ENCODE measurements at regions not wholly inside any gene's neighbourhood (a gene's known extent, or its start where the extent isn't known, plus 50 kb on each side); places are given as distances from the start of the nearest gene placed in this dataset.
"Not testable (repeated sequence)": the region's sequence is repeated elsewhere in the genome, so short reads cannot be mapped to it uniquely, and the experiment has no call there.

GRCh38 chr12:112616469-112617152 lies 174.9 kb upstream of the RPH3A start:
- DNase-seq, result no peak

DNA sequence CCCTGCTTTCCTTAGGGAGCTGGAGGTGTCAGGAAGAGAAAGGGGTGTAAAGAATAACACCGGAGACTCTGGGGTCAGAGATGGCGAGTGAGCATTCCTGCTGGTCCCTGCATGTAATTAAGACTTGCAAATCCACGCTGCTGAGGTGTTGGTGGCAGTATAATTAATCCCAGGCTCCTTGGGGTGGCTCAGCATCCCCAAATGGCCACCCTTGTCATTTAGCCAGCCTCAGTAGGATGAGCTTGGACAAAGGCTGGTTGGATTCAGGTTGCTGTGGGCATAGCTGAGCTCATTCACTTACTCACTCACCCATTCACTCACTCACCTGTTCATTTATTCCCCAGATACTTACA lies 174.4 kb upstream of the RPH3A start:
- no peak for DNase-seq

- no peak for DNase-seq
Observed at GRCh38 chr12:112627851-112628250, 163.7 kb upstream of the RPH3A start.

- not testable (repeated sequence) for DNase-seq
Observed at GRCh38 chr12:112631974-112632373, 159.6 kb upstream of the RPH3A start.

- no peak for DNase-seq
Observed at GRCh38 chr12:112635036-112635435, 156.5 kb upstream of the RPH3A start.

DNA sequence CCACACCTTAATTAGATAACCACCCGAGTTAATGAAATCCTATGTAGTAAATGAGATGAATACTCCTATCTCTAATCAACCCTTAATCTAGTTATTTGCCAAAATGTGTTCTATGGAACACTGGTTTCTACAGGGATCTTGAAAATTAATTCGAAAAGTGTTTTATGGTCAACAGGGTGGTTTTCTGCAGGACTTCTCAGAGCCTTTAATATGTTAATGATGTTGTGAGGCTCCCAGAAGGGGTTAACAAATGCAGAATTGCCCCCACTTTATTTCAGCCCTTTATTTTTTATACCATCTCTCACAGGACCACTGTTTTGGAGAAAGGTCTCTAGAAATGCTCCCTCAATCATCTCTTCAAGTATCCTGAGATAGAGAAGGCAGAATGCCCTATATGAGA lies 153.1 kb upstream of the RPH3A start:
- DNase-seq, result no peak

DNA sequence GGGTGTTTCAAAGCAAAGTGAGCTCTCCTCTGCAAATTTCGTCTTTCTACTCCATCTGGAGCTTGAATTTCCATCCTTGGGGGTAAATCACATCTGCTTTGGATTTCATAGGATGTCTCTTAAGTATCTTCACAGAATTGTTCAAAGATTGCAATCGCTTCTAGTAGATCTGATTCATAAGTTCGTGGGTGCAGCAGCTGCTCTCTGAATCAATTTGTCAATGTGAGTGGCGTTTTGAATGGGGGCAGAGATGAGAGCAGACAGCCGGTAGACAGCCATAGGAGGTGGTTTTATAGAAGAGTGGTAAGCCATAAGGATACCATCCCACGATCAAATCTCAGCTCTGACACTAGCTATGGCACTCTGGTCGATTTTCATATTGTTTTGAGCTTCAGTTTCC lies 146.0 kb upstream of the RPH3A start:
- DNase-seq, result no peak

- no peak for DNase-seq
Observed at GRCh38 chr12:112656141-112656540, 135.4 kb upstream of the RPH3A start.

DNA sequence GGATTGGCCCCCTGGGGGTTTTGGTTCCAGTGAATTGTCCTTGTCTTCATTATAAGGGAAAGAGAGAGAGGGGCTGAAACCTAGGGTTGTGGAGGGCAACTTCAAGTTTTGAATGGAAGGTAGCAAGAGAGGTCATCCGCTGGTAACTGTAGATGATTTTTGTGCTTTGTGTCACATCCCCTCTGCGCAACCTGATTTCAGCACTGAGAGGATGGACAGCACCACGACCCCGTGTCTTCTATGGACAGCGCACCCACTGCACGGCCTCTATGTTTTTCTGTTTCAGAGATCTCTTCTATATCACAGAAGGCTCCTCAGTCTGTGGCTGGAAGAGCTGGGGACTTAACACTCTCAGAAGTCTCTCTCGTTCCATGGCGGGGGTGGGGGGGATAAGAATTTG lies 127.0 kb upstream of the RPH3A start:
- DNase-seq, result no peak

- DNase-seq, result no peak
Observed at GRCh38 chr12:112665958-112666357, 125.6 kb upstream of the RPH3A start.

GRCh38 chr12:112671564-112671963 lies 120.0 kb upstream of the RPH3A start:
- no peak for DNase-seq

DNA sequence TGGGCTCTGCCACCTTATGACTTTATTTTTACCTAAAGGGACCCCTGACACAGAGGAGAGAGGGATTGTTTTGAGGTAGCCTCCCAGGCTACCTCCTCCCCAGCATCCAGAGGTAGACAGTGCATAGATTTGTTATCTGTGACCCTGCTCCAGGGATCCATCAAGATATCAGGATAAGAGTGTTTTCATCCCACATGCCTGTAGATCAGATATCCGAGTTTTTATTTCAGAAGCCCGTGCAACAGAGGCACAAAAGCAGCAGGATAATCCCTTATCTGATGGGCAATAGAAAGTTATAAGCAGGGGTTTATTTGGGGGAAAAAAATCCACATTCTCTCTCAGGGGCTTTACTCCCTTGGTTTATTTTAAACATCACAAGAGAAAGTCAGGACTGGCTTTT lies 117.0 kb upstream of the RPH3A start:
- no peak for DNase-seq

GRCh38 chr12:112676507-112676906 lies 115.0 kb upstream of the RPH3A start:
- no peak for DNase-seq

- DNase-seq, result no peak
Observed at GRCh38 chr12:112677050-112677765, 114.3 kb upstream of the RPH3A start.

GRCh38 chr12:112680993-112681392 lies 110.6 kb upstream of the RPH3A start:
- DNase-seq, result no peak

- no peak for DNase-seq
Observed at GRCh38 chr12:112682586-112682985, 109.0 kb upstream of the RPH3A start.

- no peak for DNase-seq
Observed at GRCh38 chr12:112684742-112685141, 106.8 kb upstream of the RPH3A start.

DNA sequence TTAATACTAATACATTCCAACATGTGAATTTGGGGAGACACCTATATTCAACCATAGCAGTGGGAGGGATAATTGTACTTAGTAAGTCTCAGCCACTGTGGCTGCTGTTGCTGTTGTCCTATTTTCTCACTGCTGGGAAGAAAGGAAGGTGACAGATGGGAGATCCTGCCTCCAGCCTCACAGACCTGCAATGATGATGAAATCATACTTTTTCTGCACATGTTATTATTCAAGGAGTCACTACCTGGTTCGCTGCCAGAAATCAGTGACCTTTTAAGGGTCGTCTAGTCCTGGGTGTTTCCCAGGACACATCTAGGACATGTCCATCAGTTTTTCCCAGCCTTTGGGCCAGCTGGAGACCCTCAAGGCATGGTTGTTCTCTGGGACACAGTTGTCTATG lies 106.2 kb upstream of the RPH3A start:
- no peak for DNase-seq

GRCh38 chr12:112686373-112686772 lies 105.2 kb upstream of the RPH3A start:
- peak; percentile 35 for DNase-seq

- DNase-seq, result no peak
Observed at GRCh38 chr12:112694065-112694464, 97.5 kb upstream of the RPH3A start.

DNA sequence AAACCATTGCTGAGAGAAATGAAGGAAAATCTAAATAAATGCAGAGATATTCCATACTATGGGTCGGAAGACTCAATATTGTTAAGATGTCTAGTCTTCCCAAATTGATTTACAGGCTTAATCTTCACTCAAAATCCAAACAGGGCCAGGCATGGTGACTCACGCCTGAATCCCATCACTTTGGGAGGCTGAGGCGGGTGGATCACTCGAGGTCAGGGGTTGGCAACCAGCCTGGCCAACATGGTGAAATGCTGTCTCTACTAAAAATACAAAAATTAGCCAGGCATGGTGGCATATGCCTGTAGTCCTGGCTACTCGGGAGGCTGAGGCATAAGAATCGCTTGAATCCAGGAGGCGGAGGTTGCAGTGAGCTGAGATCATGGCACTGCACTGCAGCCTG lies 94.1 kb upstream of the RPH3A start:
- not testable (repeated sequence) for DNase-seq

DNA sequence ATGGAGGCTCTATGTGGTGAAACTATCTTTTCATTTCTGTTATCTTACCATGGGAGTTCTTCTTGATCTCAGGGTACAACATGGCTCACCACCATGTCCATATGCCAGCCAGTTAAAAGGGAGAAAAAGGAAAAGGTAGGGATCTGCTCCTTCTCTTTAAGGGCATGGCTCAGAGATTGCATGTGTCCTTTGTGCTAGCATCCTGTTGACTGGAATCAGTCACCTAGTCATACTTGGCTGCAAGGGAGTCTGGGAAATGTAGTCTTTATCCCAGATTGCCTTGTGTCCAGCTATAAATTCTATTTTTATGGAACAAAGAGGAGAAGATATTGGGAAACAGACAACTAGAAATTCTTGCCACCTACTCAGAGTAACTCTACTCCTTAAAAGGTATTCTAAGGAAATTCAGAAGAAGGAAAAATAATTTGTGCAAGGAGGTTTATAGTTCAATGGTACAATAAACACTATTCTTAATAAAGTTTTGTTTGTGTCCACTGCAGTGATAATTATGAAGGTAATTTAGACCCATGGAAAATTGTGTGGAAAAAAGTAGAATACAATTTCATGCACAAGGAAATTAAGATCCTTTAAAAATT lies 86.4 kb upstream of the RPH3A start:
- no peak for DNase-seq

- no peak for DNase-seq
Observed at GRCh38 chr12:112710414-112710813, 81.1 kb upstream of the RPH3A start.

DNA sequence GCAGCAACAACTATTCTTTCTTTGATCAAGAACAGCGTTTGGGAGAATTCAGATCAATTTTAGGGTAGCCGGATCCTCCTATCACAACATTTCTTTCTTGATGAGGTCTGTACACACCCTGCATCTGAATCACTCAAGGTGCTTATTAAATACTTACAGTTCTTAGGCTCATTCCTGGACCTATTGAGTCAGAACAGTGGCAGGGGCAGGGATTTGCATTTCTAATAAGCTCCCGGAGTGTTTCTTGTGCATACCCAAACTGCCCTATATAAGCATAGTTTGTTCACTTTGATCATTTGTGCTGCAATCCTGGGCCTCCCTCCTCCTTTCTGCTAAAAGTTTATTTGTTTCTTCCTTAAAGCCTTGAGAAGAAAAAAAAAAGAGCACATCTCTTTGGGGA lies 80.5 kb upstream of the RPH3A start:
- DNase-seq, result no peak

DNA sequence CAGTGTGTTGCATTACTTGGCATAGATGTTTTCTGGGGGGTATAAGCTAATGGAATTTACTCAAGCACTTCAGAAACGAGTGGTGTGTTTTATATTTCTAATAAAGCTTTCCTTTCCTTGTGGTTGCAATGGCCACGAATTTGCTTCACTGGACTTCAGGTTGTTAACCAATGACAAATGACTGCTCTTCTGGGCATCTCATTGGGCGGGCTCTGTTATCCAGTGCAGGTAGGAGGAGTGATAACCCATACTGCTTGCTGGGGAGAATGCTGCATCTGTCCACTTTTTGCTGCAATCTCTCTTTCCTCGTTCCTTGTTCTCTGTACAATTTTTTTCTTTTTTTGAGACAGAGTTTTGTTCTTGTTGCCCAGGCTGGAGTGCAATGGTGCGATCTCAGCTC lies 80.0 kb upstream of the RPH3A start:
- no peak for DNase-seq
